ENCODE measurements at regions not wholly inside any gene's neighbourhood (a gene's known extent, or its start where the extent isn't known, plus 50 kb on each side); places are given as distances from the start of the nearest gene placed in this dataset.

GRCh38 chr16:87077750-87078127 lies 239.5 kb downstream of the C16orf95 start:
- H3K36me3 ChIP-seq (ENCODE audit: control insufficient read depth in 2 of 2, insufficient read depth in 1 of 2, low read length in 2 of 2) = no peaks in the 10 kb centered on the region
- ChIA-PET POLR2A (no interaction called here), CTCF (interaction anchor here (0.5 to 3.2 kb wide), 23 partner anchors 12 to 514 kb away, joined by 3 to 46 read pairs (median 3); no protein-coding TSS in a partner anchor)
- TF ChIP-seq ZNF350 (tag by site-specific recombination; IDR thresholded peaks at IDR 0.05) (no peak), ZIC2 (tag by site-specific recombination; IDR thresholded peaks at IDR 0.05) (peak; percentile 68)
- H3K27ac ChIP-seq (ENCODE audit: extremely low read depth, low read depth, low read length) = no peak overlapping the region
- no peaks in the 10 kb centered on the region for H3K9me3 ChIP-seq (ENCODE audit: control insufficient read depth, insufficient read depth, low read depth, low read length)
- H3K4me3 ChIP-seq (ENCODE audit: low read depth, low read length) = no peak overlapping the region
- H3K4me1 ChIP-seq (ENCODE audit: control insufficient read depth, insufficient read depth, low read length) = no peaks in the 10 kb centered on the region

GRCh38 chr16:87080571-87081167 lies 236.5 kb downstream of the C16orf95 start:
- TF ChIP-seq TRIM28 (IDR thresholded peaks at IDR 0.05; ENCODE audit: borderline replicate concordance, low read length) = peak; percentile 73; the same call in 1 of the 2 replicates
- peak; percentile 76; the same call in 1 of the 2 replicates for TF ChIP-seq ZNF626 (tag by site-specific recombination; IDR thresholded peaks at IDR 0.05)
- TF ChIP-seq ZNF555 (tag by site-specific recombination; conservative IDR thresholded peaks at IDR 0.05) = no peak
- TF ChIP-seq SETDB1 (IDR thresholded peaks at IDR 0.05; ENCODE audit: insufficient read length, low read length) = peak; percentile 94
- no peak for TF ChIP-seq PRDM10 (tag by site-specific recombination; IDR thresholded peaks at IDR 0.05)
- TF ChIP-seq ZNF558 (tag by site-specific recombination; IDR thresholded peaks at IDR 0.05) = peak; percentile 97
- no peak for TF ChIP-seq ZFP69B (tag by site-specific recombination; IDR thresholded peaks at IDR 0.05)
- Histone ChIP-seq H3K4me1 (ENCODE audit: control insufficient read depth, insufficient read depth, low read length) (no peaks in the 10 kb centered on the region), H3K27ac (ENCODE audit: extremely low read depth, low read depth, low read length) (no peak overlapping the region), H3K4me3 (ENCODE audit: low read depth, low read length) (no peak overlapping the region), H3K36me3 (ENCODE audit: control insufficient read depth in 2 of 2, insufficient read depth in 1 of 2, low read length in 2 of 2) (no peaks in the 10 kb centered on the region), H3K9me3 (ENCODE audit: control insufficient read depth, insufficient read depth, low read depth, low read length) (no peaks in the 10 kb centered on the region)
- CTCF ChIA-PET = interaction anchor here (1.2 to 2.9 kb wide), 3 partner anchors 18 to 517 kb away, joined by 5 to 13 read pairs (median 5); no protein-coding TSS in a partner anchor
- POLR2A ChIA-PET = no interaction called here

GRCh38 chr16:87085441-87085840 lies 231.8 kb downstream of the C16orf95 start:
- Histone ChIP-seq H3K36me3 (ENCODE audit: control insufficient read depth in 2 of 2, insufficient read depth in 1 of 2, low read length in 2 of 2) (no peaks in the 10 kb centered on the region), H3K27ac (ENCODE audit: extremely low read depth, low read depth, low read length) (no peak overlapping the region), H3K4me3 (ENCODE audit: low read depth, low read length) (no peak overlapping the region), H3K9me3 (ENCODE audit: control insufficient read depth, insufficient read depth, low read depth, low read length) (no peaks in the 10 kb centered on the region), H3K4me1 (ENCODE audit: control insufficient read depth, insufficient read depth, low read length) (no peaks in the 10 kb centered on the region)
- POLR2A ChIA-PET = no interaction called here
- TF ChIP-seq ZNF132 (tag by site-specific recombination; IDR thresholded peaks at IDR 0.05; ENCODE audit: borderline replicate concordance) = no peak
- TF ChIP-seq ZNF404 (tag by site-specific recombination; IDR thresholded peaks at IDR 0.05) = no peak
- no peak for TF ChIP-seq ZBTB10 (tag by site-specific recombination; IDR thresholded peaks at IDR 0.05)
- TF ChIP-seq REPIN1 (tag by site-specific recombination; IDR thresholded peaks at IDR 0.05; ENCODE audit: low read depth) = no peak
- TF ChIP-seq MEIS1 (CRISPR knock-in tag; IDR thresholded peaks at IDR 0.05; ENCODE audit: borderline replicate concordance) = no peak
- TF ChIP-seq ZNF175 (tag by site-specific recombination; IDR thresholded peaks at IDR 0.05) = no peak
- TF ChIP-seq ZNF354C (tag by site-specific recombination; IDR thresholded peaks at IDR 0.05; ENCODE audit: borderline replicate concordance, low read depth) = no peak
- no peak for TF ChIP-seq ZFHX2 (tag by site-specific recombination; conservative IDR thresholded peaks at IDR 0.05)
- TF ChIP-seq ZNF561 (tag by site-specific recombination; IDR thresholded peaks at IDR 0.05; ENCODE audit: borderline replicate concordance) = no peak
- TF ChIP-seq SETDB1 (IDR thresholded peaks at IDR 0.05; ENCODE audit: insufficient read length, low read length) = no peak
- TF ChIP-seq ZNF521 (tag by site-specific recombination; IDR thresholded peaks at IDR 0.05) = no peak
- TF ChIP-seq PRDM1 (tag by site-specific recombination; IDR thresholded peaks at IDR 0.05) = no peak
- TF ChIP-seq ZNF350 (tag by site-specific recombination; IDR thresholded peaks at IDR 0.05) = no peak
- TF ChIP-seq ZNF37A (tag by site-specific recombination; IDR thresholded peaks at IDR 0.05) = no peak
- TF ChIP-seq ZNF211 (tag by site-specific recombination; IDR thresholded peaks at IDR 0.05; ENCODE audit: low read depth) = no peak
- TF ChIP-seq ZNF791 (tag by site-specific recombination; IDR thresholded peaks at IDR 0.05) = no peak
- TF ChIP-seq ZNF624 (tag by site-specific recombination; IDR thresholded peaks at IDR 0.05) = no peak
- CTCF ChIA-PET = interaction anchor here (0.6 to 1.6 kb wide), 2 partner anchors 9 to 1037 kb away, joined by 4 to 5 read pairs; no protein-coding TSS in a partner anchor
